ENCODE measurements at regions not wholly inside any gene's neighbourhood (a gene's known extent, or its start where the extent isn't known, plus 50 kb on each side); places are given as distances from the start of the nearest gene placed in this dataset.

DNA sequence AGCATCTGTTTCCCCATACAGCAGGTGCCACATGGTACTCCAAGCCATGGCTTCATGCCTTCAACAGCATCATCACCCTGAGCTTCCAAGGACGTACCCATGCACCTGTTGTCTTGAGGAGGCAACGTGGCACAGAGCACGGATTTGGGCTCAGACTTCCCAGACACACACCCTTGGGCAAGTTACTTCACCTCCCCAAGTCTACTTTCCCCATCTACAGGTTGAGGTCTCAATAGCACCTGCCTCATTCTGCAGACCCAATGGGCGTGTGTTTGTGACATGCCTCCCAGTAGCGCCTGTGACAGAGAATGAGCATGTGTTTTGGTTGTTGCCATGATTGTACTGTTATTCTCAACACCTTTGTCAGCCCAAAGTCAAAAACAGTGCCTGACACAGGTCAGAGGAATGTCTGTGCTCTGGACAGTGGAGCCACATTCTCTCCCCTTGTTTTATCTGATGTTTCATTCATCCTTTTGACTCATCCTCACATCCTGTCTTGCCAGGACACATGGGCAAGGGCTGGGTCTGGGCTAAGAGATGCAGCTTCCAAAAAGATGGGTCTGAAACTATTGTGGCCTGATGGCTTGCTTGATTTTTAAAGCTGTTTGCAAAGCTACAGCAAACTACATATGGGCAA, 53.4 kb upstream of the CCND1 start (continued):
- TF ChIP-seq, protein P1, sequence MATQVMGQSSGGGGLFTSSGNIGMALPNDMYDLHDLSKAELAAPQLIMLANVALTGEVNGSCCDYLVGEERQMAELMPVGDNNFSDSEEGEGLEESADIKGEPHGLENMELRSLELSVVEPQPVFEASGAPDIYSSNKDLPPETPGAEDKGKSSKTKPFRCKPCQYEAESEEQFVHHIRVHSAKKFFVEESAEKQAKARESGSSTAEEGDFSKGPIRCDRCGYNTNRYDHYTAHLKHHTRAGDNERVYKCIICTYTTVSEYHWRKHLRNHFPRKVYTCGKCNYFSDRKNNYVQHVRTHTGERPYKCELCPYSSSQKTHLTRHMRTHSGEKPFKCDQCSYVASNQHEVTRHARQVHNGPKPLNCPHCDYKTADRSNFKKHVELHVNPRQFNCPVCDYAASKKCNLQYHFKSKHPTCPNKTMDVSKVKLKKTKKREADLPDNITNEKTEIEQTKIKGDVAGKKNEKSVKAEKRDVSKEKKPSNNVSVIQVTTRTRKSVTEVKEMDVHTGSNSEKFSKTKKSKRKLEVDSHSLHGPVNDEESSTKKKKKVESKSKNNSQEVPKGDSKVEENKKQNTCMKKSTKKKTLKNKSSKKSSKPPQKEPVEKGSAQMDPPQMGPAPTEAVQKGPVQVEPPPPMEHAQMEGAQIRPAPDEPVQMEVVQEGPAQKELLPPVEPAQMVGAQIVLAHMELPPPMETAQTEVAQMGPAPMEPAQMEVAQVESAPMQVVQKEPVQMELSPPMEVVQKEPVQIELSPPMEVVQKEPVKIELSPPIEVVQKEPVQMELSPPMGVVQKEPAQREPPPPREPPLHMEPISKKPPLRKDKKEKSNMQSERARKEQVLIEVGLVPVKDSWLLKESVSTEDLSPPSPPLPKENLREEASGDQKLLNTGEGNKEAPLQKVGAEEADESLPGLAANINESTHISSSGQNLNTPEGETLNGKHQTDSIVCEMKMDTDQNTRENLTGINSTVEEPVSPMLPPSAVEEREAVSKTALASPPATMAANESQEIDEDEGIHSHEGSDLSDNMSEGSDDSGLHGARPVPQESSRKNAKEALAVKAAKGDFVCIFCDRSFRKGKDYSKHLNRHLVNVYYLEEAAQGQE (IDR thresholded peaks at IDR 0.05; ENCODE audit: low read depth, low read length) = peak; percentile 31; the same call in 1 of the 2 replicates
- TF ChIP-seq RFX5 (IDR thresholded peaks at IDR 0.05; ENCODE audit: low read length) = no peak
- peak; percentile 85 for TF ChIP-seq MEF2A (IDR thresholded peaks at IDR 0.05; ENCODE audit: borderline replicate concordance, low read depth)
- peak; percentile 93 for TF ChIP-seq TCF12 (IDR thresholded peaks at IDR 0.05)
- TF ChIP-seq, protein P2, sequence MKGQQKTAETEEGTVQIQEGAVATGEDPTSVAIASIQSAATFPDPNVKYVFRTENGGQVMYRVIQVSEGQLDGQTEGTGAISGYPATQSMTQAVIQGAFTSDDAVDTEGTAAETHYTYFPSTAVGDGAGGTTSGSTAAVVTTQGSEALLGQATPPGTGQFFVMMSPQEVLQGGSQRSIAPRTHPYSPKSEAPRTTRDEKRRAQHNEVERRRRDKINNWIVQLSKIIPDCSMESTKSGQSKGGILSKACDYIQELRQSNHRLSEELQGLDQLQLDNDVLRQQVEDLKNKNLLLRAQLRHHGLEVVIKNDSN (IDR thresholded peaks at IDR 0.05; ENCODE audit: borderline replicate concordance, low read depth) = no peak
- TF ChIP-seq, protein P3, sequence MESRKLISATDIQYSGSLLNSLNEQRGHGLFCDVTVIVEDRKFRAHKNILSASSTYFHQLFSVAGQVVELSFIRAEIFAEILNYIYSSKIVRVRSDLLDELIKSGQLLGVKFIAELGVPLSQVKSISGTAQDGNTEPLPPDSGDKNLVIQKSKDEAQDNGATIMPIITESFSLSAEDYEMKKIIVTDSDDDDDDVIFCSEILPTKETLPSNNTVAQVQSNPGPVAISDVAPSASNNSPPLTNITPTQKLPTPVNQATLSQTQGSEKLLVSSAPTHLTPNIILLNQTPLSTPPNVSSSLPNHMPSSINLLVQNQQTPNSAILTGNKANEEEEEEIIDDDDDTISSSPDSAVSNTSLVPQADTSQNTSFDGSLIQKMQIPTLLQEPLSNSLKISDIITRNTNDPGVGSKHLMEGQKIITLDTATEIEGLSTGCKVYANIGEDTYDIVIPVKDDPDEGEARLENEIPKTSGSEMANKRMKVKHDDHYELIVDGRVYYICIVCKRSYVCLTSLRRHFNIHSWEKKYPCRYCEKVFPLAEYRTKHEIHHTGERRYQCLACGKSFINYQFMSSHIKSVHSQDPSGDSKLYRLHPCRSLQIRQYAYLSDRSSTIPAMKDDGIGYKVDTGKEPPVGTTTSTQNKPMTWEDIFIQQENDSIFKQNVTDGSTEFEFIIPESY (IDR thresholded peaks at IDR 0.05; ENCODE audit: borderline replicate concordance, low read depth) = no peak
- peak; percentile 87 for TF ChIP-seq NFIC (IDR thresholded peaks at IDR 0.05; ENCODE audit: borderline replicate concordance)
- peak; percentile 92 for TF ChIP-seq JUND (IDR thresholded peaks at IDR 0.05)
- peak; percentile 64; the same call in 1 of the 2 replicates for TF ChIP-seq POLR2AphosphoS5 (IDR thresholded peaks at IDR 0.05; ENCODE audit: low read depth, low read length)
- no peak for TF ChIP-seq CHD2 (IDR thresholded peaks at IDR 0.05; ENCODE audit: low read length, partially characterized antibody)
- TF ChIP-seq TEAD4 (IDR thresholded peaks at IDR 0.05; ENCODE audit: borderline replicate concordance, insufficient read depth) = peak; percentile 55; the same call in 1 of the 2 replicates
- TF ChIP-seq MXI1 (IDR thresholded peaks at IDR 0.05; ENCODE audit: low read depth, low read length) = no peak
- peak; percentile 15; the same call in 1 of the 2 replicates for TF ChIP-seq FOXM1 (IDR thresholded peaks at IDR 0.05; ENCODE audit: low read depth)
- no peak for TF ChIP-seq RAD21 (IDR thresholded peaks at IDR 0.05; ENCODE audit: low read length)
- TF ChIP-seq TAF1 (IDR thresholded peaks at IDR 0.05; ENCODE audit: borderline replicate concordance, low read depth, low read length) = no peak
- TF ChIP-seq EZH2phosphoT487 (IDR thresholded peaks at IDR 0.05; ENCODE audit: borderline replicate concordance, low read depth) = no peak
- no peak for TF ChIP-seq GATA2 (CRISPR knock-in tag; IDR thresholded peaks at IDR 0.05)
- TF ChIP-seq NRF1 (IDR thresholded peaks at IDR 0.05; ENCODE audit: low read depth, low read length) = no peak
- no peak for TF ChIP-seq ELF1 (IDR thresholded peaks at IDR 0.05)
- no peak for TF ChIP-seq FOXJ3 (CRISPR knock-in tag; IDR thresholded peaks at IDR 0.05)
- TF ChIP-seq, protein P4, sequence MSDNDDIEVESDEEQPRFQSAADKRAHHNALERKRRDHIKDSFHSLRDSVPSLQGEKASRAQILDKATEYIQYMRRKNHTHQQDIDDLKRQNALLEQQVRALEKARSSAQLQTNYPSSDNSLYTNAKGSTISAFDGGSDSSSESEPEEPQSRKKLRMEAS (IDR thresholded peaks at IDR 0.05; ENCODE audit: low read depth) = peak; percentile 52
- TF ChIP-seq, protein P5, sequence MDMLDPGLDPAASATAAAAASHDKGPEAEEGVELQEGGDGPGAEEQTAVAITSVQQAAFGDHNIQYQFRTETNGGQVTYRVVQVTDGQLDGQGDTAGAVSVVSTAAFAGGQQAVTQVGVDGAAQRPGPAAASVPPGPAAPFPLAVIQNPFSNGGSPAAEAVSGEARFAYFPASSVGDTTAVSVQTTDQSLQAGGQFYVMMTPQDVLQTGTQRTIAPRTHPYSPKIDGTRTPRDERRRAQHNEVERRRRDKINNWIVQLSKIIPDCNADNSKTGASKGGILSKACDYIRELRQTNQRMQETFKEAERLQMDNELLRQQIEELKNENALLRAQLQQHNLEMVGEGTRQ (IDR thresholded peaks at IDR 0.05; ENCODE audit: borderline replicate concordance, low read depth, low read length) = no peak
